Right forelimb (tissue), 1 donor: ENCODE measurements at regions not wholly inside any gene's neighbourhood (a gene's known extent, or its start where the extent isn't known, plus 50 kb on each side); places are given as distances from the start of the nearest gene placed in this dataset.
"Not testable (repeated sequence)": the region's sequence is repeated elsewhere in the genome, so short reads cannot be mapped to it uniquely, and the experiment has no call there.

Experiments
- DNase-seq: peaks from one replicate; pipeline ENCODE4 v3.0.0-alpha.2; 2018

- DNase-seq = no peak
These were observed 116.8 kb downstream of the OTOR start for GRCh38 chr20:16864963-16865362.

- DNase-seq = no peak
These were observed 117.2 kb downstream of the OTOR start for GRCh38 chr20:16865406-16865805.

GRCh38 chr20:16873124-16873523, 125.0 kb downstream of the OTOR start:
- not testable (repeated sequence) for DNase-seq

- DNase-seq = no peak
These were observed 128.9 kb downstream of the OTOR start for GRCh38 chr20:16877053-16877554.

GRCh38 chr20:16885746-16886145, 137.6 kb downstream of the OTOR start:
- no peak for DNase-seq

- no peak for DNase-seq
These were observed 150.3 kb downstream of the OTOR start for GRCh38 chr20:16898433-16898832.

GRCh38 chr20:16902662-16903061, 154.5 kb downstream of the OTOR start:
- no peak for DNase-seq

- no peak for DNase-seq
These were observed 156.6 kb downstream of the OTOR start for GRCh38 chr20:16904751-16905150.

- no peak for DNase-seq
These were observed 166.1 kb downstream of the OTOR start for GRCh38 chr20:16914277-16914676.

- DNase-seq = no peak
These were observed 168.0 kb downstream of the OTOR start for GRCh38 chr20:16916165-16916564.

GRCh38 chr20:16917636-16918035, 169.5 kb downstream of the OTOR start:
- no peak for DNase-seq

GRCh38 chr20:16918366-16918765, 170.2 kb downstream of the OTOR start:
- DNase-seq = no peak

- DNase-seq = no peak
These were observed 171.7 kb downstream of the OTOR start for GRCh38 chr20:16919841-16920240.

GRCh38 chr20:16922834-16923233, 174.7 kb downstream of the OTOR start:
- DNase-seq = no peak

- DNase-seq = no peak
These were observed 178.7 kb downstream of the OTOR start for GRCh38 chr20:16926626-16927430.

- DNase-seq = no peak
These were observed 181.6 kb downstream of the OTOR start for GRCh38 chr20:16929756-16930155.

GRCh38 chr20:16930656-16931055, 182.5 kb downstream of the OTOR start:
- no peak for DNase-seq

GRCh38 chr20:16939051-16939450, 190.9 kb downstream of the OTOR start:
- DNase-seq = no peak

GRCh38 chr20:16940701-16941100, 192.5 kb downstream of the OTOR start:
- DNase-seq = no peak

- no peak for DNase-seq
These were observed 193.9 kb downstream of the OTOR start for GRCh38 chr20:16942051-16942450.

GRCh38 chr20:16942756-16943155, 194.6 kb downstream of the OTOR start:
- no peak for DNase-seq

- no peak for DNase-seq
These were observed 196.6 kb downstream of the OTOR start for GRCh38 chr20:16944745-16945144.

GRCh38 chr20:16945619-16946018, 197.5 kb downstream of the OTOR start:
- no peak for DNase-seq

GRCh38 chr20:16946097-16946496, 197.9 kb downstream of the OTOR start:
- DNase-seq = no peak

- DNase-seq = no peak
These were observed 199.3 kb downstream of the OTOR start for GRCh38 chr20:16947479-16947878.
